ENCODE measurements at regions not wholly inside any gene's neighbourhood (a gene's known extent, or its start where the extent isn't known, plus 50 kb on each side); places are given as distances from the start of the nearest gene placed in this dataset.

DNA sequence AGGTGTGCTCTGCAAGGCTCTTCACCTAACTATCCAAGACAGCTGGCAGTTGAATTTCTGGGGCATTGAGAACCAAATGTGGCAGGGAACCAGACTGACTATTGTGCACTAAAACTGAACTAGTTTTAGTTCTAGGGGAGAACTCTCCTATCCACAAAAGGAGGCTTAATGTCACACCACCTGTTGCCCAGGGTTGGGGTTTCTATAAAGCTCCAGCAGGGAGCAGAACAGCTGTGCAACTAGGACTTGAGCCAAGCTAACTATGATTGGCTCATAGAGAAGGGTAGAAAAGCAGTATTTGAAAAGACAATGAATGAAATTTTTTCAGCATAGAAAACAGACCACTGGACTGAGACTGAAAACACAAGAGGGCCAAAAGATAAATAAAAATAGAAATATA lies 53.3 kb upstream of the FGGY start:
- DNase-seq (ENCODE audit: low read depth), result no peak

DNA sequence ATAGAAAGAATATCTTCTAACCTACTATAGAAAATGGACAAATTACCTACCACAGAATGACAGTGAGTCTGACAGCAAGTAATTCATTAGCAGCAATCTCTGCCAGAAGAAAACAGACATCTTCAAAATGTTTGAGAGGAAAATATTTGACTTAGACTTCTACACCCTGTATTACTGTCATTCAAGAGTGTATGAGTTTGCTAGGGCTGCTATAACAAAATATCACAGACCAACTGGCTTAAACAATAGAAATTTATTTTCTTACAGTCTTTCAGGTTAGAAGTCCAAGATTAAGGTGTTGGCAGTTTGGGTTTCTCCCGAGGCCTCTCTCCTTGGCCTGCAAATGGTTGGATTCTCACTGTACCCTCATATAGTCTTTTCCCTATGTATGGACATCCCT lies 52.9 kb upstream of the FGGY start:
- no peak for DNase-seq (ENCODE audit: low read depth)

DNA sequence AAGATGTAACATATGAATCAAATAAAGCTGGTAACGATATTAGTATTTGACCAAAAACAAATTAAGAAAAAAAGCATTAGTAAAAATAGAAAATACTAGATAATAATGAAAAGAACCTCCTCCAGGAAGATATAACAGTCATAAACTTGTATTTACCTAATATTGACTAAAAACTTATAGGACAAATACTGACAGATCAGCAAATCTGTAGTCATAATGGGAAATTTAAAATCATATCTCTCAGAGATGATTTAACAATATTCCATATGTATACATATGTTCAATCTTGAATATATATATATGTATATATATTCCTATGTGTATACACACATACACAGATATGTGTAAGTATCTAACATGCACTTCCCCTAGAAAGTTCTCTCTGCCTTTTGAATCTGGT lies 52.0 kb upstream of the FGGY start:
- no peak for DNase-seq (ENCODE audit: low read depth)
